HG02852 (cell line): ENCODE measurements at regions not wholly inside any gene's neighbourhood (a gene's known extent, or its start where the extent isn't known, plus 50 kb on each side); places are given as distances from the start of the nearest gene placed in this dataset.

Experiments
- ATAC-seq: cut with Tn5 transposase; IDR thresholded peaks from one replicate; pipeline ENCODE4 v1.9.1; 2021; ENCODE audit warnings: mild to moderate bottlenecking, moderate library complexity; ENCODE audit not compliant: unreplicated experiment

GRCh38 chr5:40390281-40391149 lies 289.2 kb upstream of the PTGER4 start:
- no peak for ATAC-seq

- ATAC-seq: no peak
These were observed 290.1 kb upstream of the PTGER4 start for GRCh38 chr5:40389591-40389990.

GRCh38 chr5:40386289-40386688 lies 293.4 kb upstream of the PTGER4 start:
- ATAC-seq: peak; percentile 90

GRCh38 chr5:40385544-40385943 lies 294.2 kb upstream of the PTGER4 start:
- ATAC-seq: no peak

- no peak for ATAC-seq
These were observed 294.8 kb upstream of the PTGER4 start for GRCh38 chr5:40384782-40385390.

- peak; percentile 40 for ATAC-seq
These were observed 295.7 kb upstream of the PTGER4 start for GRCh38 chr5:40383749-40384651.

- no peak for ATAC-seq
These were observed 297.9 kb upstream of the PTGER4 start for GRCh38 chr5:40381676-40382363.

GRCh38 chr5:40381016-40381415 lies 298.7 kb upstream of the PTGER4 start:
- no peak for ATAC-seq

- ATAC-seq: peak; percentile 76
These were observed 301.1 kb upstream of the PTGER4 start for GRCh38 chr5:40378396-40379177.

- ATAC-seq: peak; percentile 63
These were observed 303.1 kb upstream of the PTGER4 start for GRCh38 chr5:40376566-40376965.

GRCh38 chr5:40374853-40375252 lies 304.9 kb upstream of the PTGER4 start:
- no peak for ATAC-seq

- no peak for ATAC-seq
These were observed 311.5 kb upstream of the PTGER4 start for GRCh38 chr5:40368200-40368599.

- no peak for ATAC-seq
These were observed 312.5 kb upstream of the PTGER4 start for GRCh38 chr5:40367255-40367654.

- peak; percentile 81 for ATAC-seq
These were observed 314.1 kb upstream of the PTGER4 start for GRCh38 chr5:40365342-40366330.

- no peak for ATAC-seq
These were observed 315.3 kb upstream of the PTGER4 start for GRCh38 chr5:40364441-40364840.

- no peak for ATAC-seq
These were observed 318.3 kb upstream of the PTGER4 start for GRCh38 chr5:40361378-40361777.

GRCh38 chr5:40360685-40361084 lies 319.0 kb upstream of the PTGER4 start:
- no peak for ATAC-seq

GRCh38 chr5:40359832-40360231 lies 319.9 kb upstream of the PTGER4 start:
- no peak for ATAC-seq

GRCh38 chr5:40359093-40359492 lies 320.6 kb upstream of the PTGER4 start:
- no peak for ATAC-seq
